Activated CD4-positive, alpha-beta memory T cell treated with anti-CD3 and anti-CD28 coated beads, Interleukin-2, amount 10 ng/mL, durations not matched to agents 7 days and 5 days (primary cell): ENCODE measurements at regions not wholly inside any gene's neighbourhood (a gene's known extent, or its start where the extent isn't known, plus 50 kb on each side); places are given as distances from the start of the nearest gene placed in this dataset.
"Not testable (repeated sequence)": the region's sequence is repeated elsewhere in the genome, so short reads cannot be mapped to it uniquely, and the experiment has no call there.

Experiments
- CTCF ChIA-PET: fragments of 350-600 bp; sonication (Branson Sonifier 250); formaldehyde crosslinking; loops from one replicate; lab custom pipeline; 2021; ENCODE audit warnings: antibody characterized with exemption, inconsistent platforms; lab: Charles Lee
- POLR2A ChIA-PET: fragments of 350-600 bp; sonication (Branson Sonifier 250); formaldehyde crosslinking; loops from one replicate; lab custom pipeline; 2021; ENCODE audit warnings: antibody characterized with exemption; lab: Charles Lee
- DNase-seq: peaks from one replicate; pipeline ENCODE4 v3.0.0-alpha.2; 2020
- H3K27ac Mint-ChIP-seq: one replicate; pipeline ENCODE4 v1.8.0; 2021; ENCODE audit warnings: mild to moderate bottlenecking, mixed read lengths
- H3K27me3 Mint-ChIP-seq: one replicate; pipeline ENCODE4 v1.8.0; 2021; ENCODE audit warnings: mixed read lengths
- H3K36me3 Mint-ChIP-seq: one replicate; pipeline ENCODE4 v1.8.0; 2021; ENCODE audit warnings: low read depth, mixed read lengths
- H3K4me1 Mint-ChIP-seq: one replicate; pipeline ENCODE4 v1.8.0; 2021; ENCODE audit warnings: mixed read lengths
- H3K4me3 Mint-ChIP-seq: one replicate; pipeline ENCODE4 v1.8.0; 2021; ENCODE audit warnings: mild to moderate bottlenecking, mixed read lengths
- H3K9me3 Mint-ChIP-seq: one replicate; pipeline ENCODE4 v1.8.0; 2021; ENCODE audit warnings: mixed read lengths

DNA sequence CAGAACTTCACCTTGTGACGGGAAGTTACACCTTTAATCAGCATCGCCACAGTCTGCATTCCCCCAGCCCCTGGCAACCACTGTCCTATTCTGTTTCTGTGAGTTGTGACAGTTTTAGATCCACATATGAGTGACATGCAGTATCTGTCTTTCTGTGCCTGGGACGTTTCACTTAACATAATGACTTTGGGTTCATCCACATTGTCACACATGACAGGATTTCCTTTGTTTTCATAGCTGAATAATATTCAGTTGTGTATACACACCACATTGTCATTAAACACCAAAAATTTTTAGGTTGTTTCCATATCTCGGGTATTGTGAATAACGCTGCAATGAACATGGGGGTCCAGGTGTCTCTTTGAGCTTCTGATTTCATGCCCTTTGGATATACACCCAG is 62.6 kb upstream of the BDH1 start:
- H3K36me3 Mint-ChIP-seq: peaks cover 79% of the 10 kb centered on the region
- H3K4me1 Mint-ChIP-seq, CTCF ChIA-PET, H3K27me3 Mint-ChIP-seq, H3K4me3 Mint-ChIP-seq, DNase-seq, H3K27ac Mint-ChIP-seq, POLR2A ChIA-PET: not testable (repeated sequence)
- peaks cover 18% of the 10 kb centered on the region for H3K9me3 Mint-ChIP-seq

DNA sequence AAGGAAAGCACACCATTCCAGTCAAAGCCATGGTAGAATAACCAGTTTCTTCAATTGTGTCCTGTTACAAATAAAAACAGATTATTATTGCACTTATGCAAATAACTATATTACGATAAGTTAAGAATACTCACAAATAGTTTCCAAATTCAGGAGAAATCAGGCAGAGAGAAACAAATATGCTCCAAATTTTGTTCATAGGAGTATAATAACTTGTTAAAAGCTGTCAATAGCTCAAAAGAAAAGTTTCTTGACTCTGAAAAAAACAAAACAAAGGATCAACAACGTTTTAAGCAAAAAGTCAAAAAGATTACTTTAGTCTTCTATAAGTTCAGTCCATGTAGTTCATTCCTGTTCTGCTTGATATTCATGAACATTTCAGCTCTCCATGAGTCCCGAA is 59.7 kb upstream of the BDH1 start:
- no peak overlapping the region for H3K4me3 Mint-ChIP-seq
- ChIA-PET POLR2A (no interaction called here), CTCF (interaction anchor here (3.5 kb wide), 1 partner anchor 16 kb away, joined by 16 read pairs; no protein-coding TSS in a partner anchor)
- H3K27me3 Mint-ChIP-seq: no peaks in the 10 kb centered on the region
- peaks cover 20% of the 10 kb centered on the region for H3K4me1 Mint-ChIP-seq
- peaks cover 79% of the 10 kb centered on the region for H3K36me3 Mint-ChIP-seq
- H3K27ac Mint-ChIP-seq: no peak overlapping the region
- peaks cover 18% of the 10 kb centered on the region for H3K9me3 Mint-ChIP-seq
- DNase-seq: no peak

DNA sequence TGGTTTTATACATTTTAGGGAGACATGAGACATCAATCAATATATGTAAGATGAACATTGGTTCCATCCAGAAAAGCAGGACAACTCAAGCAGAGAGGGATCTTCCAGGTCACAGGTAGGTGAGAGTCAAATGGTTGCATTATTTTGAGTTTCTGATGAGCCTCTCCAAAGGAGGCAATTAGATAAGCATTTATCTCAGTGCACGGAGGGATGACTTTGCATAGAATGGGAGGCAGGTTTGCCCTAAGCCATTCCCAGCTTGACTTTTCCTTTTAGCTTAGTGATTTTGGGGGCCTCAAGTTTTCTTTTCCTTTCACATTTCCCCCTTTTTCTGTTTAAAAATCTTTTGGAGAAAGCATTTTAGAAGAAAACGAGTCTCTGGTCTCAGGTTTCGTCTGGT is 58.4 kb upstream of the BDH1 start:
- not testable (repeated sequence) for H3K4me3 Mint-ChIP-seq, DNase-seq, H3K27me3 Mint-ChIP-seq
- ChIA-PET CTCF (interaction anchor here (3.5 kb wide), 1 partner anchor 15 kb away, joined by 16 read pairs; no protein-coding TSS in a partner anchor), POLR2A (interaction anchor here (1.0 kb wide), 1 partner anchor 13 kb away, joined by 3 read pairs; no protein-coding TSS in a partner anchor)
- H3K36me3 Mint-ChIP-seq: peaks cover 78% of the 10 kb centered on the region
- peaks cover 24% of the 10 kb centered on the region for H3K4me1 Mint-ChIP-seq
- H3K27ac Mint-ChIP-seq: peak overlapping the region; percentile 26
- peaks cover 21% of the 10 kb centered on the region for H3K9me3 Mint-ChIP-seq

- H3K4me3 Mint-ChIP-seq: no peak overlapping the region
- H3K4me1 Mint-ChIP-seq: peaks cover 24% of the 10 kb centered on the region
- H3K36me3 Mint-ChIP-seq: peaks cover 78% of the 10 kb centered on the region
- no peaks in the 10 kb centered on the region for H3K27me3 Mint-ChIP-seq
- peak; percentile 40 for DNase-seq
- CTCF ChIA-PET: interaction anchor here (0.8 to 1.9 kb wide), 2 partner anchors 14 to 19 kb away, joined by 3 to 14 read pairs; no protein-coding TSS in a partner anchor
- POLR2A ChIA-PET: no interaction called here
- H3K27ac Mint-ChIP-seq: peak overlapping the region; percentile 84
- peaks cover 21% of the 10 kb centered on the region for H3K9me3 Mint-ChIP-seq
Measured at GRCh38 chr3:197613199-197613598, 57.4 kb upstream of the BDH1 start.

DNA sequence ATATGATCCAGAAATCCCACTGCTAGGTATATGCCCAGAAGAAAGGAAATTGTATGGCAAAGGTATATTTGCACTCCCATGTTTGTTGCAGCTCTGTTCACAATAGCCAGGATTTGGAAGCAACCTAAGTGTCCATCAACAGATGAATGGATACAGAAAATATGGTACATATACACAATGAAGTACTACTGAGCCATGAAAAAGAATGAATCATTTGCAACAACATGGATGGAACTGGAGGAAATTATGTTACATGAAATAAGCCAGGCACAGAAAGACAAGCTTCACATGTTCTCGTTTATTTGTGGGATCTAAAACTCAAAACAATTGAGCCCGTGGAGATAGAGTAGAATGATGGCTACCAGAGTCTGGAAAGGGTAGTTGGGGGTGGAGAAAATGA is 55.5 kb upstream of the BDH1 start:
- H3K27ac Mint-ChIP-seq: no peak overlapping the region
- no peak for DNase-seq
- H3K4me3 Mint-ChIP-seq: no peak overlapping the region
- H3K4me1 Mint-ChIP-seq: peaks cover 24% of the 10 kb centered on the region
- H3K36me3 Mint-ChIP-seq: peaks cover 80% of the 10 kb centered on the region
- ChIA-PET CTCF (interaction anchor here (2.9 kb wide), 1 partner anchor 12 kb away, joined by 21 read pairs; no protein-coding TSS in a partner anchor), POLR2A (no interaction called here)
- peaks cover 18% of the 10 kb centered on the region for H3K9me3 Mint-ChIP-seq
- no peaks in the 10 kb centered on the region for H3K27me3 Mint-ChIP-seq

DNA sequence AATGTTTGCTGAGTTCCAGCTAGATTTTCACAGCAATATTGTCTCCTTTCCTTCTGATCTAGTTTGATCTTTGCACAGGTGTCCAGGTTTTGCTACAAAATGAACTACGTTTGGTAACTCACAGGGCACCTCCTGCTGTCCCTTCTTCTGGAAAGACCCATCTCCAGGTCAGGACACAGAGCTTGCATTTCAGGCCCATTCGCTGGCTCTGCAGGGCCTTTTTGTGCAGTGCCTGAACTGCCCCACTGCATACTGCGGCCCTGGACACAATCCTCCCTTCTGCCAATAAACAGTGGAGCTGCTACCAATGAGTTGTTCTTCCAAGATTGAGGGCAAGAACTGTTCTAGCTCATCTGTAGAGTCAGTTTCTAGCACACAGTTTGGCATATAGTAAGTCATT is 50.7 kb upstream of the BDH1 start:
- Mint-ChIP-seq H3K9me3 (peaks cover 2% of the 10 kb centered on the region), H3K27ac (no peak overlapping the region), H3K36me3 (peaks cover 49% of the 10 kb centered on the region), H3K4me1 (peaks cover 8% of the 10 kb centered on the region), H3K4me3 (no peak overlapping the region), H3K27me3 (no peaks in the 10 kb centered on the region)
- ChIA-PET POLR2A (no interaction called here), CTCF (no interaction called here)
- DNase-seq: no peak
